HEK293 (cell line): ENCODE measurements at regions not wholly inside any gene's neighbourhood (a gene's known extent, or its start where the extent isn't known, plus 50 kb on each side); places are given as distances from the start of the nearest gene placed in this dataset.
"Not testable (repeated sequence)": the region's sequence is repeated elsewhere in the genome, so short reads cannot be mapped to it uniquely, and the experiment has no call there.

Experiments
- CTCF ChIA-PET: fragments of 350-600 bp; formaldehyde crosslinking; extraction: SDS; loops from one replicate; lab custom pipeline; 2021; ENCODE audit warnings: antibody characterized with exemption; lab: Yijun Ruan, JAX
- POLR2A ChIA-PET: fragments of 300-600 bp; formaldehyde crosslinking; extraction: SDS; loops from one replicate; lab custom pipeline; 2020; ENCODE audit warnings: antibody characterized with exemption, inconsistent platforms; lab: Yijun Ruan, JAX
- H3K27ac ChIP-seq: fragments of 200-500 bp; sonication (Bioruptor generic); 2 replicates; pipeline ENCODE4 v1.5.1; 2014; ENCODE audit warnings: low read depth, low read length, control low read depth, inconsistent platforms; ENCODE audit errors: extremely low read depth
- H3K36me3 ChIP-seq, 2 experiments: fragments of 200-500 bp in 1 of 2; sonication (Bioruptor generic) in 1 of 2; 1 replicate in 1 of 2; 2 replicates in 1 of 2; pipeline ENCODE4 v1.5.1; 2014 to 2017; ENCODE audit warnings: inconsistent platforms in 2 of 2, low read length in 2 of 2; ENCODE audit not compliant: control insufficient read depth in 2 of 2, insufficient read depth in 1 of 2
- H3K4me1 ChIP-seq: fragments of 200-500 bp; sonication (Bioruptor generic); 2 replicates; pipeline ENCODE4 v1.5.1; 2014; ENCODE audit warnings: mild to moderate bottlenecking, low read length, inconsistent platforms; ENCODE audit not compliant: control insufficient read depth, insufficient read depth
- H3K4me3 ChIP-seq: 2 replicates; pipeline ENCODE4 v1.5.1; 2011; ENCODE audit warnings: low read depth, mild to moderate bottlenecking, control low read depth, low read length, moderate library complexity
- H3K9me3 ChIP-seq: fragments of 200-500 bp; sonication (Bioruptor generic); 2 replicates; pipeline ENCODE4 v1.5.1; 2014; ENCODE audit warnings: low read depth, low read length, inconsistent platforms; ENCODE audit not compliant: control insufficient read depth, insufficient read depth
- BCL11A ChIP-seq: fragments of 450-650 bp; formaldehyde crosslinking; IDR thresholded peaks from 2 replicates; pipeline ENCODE4 v1.5.1; 2016; ENCODE audit warnings: low read depth, missing biosample characterization, missing genetic modification characterization
- GFI1B ChIP-seq: fragments of 450-650 bp; formaldehyde crosslinking; IDR thresholded peaks from 2 replicates; pipeline ENCODE4 v1.5.1; 2016; ENCODE audit warnings: missing biosample characterization, missing genetic modification characterization
- GLI4 ChIP-seq: fragments of 450-650 bp; formaldehyde crosslinking; IDR thresholded peaks from 2 replicates; pipeline ENCODE4 v1.5.1; 2016; ENCODE audit warnings: missing biosample characterization, missing genetic modification characterization
- GLIS2 ChIP-seq: fragments of 450-650 bp; formaldehyde crosslinking; IDR thresholded peaks from 2 replicates; pipeline ENCODE4 v1.5.1; 2016; ENCODE audit warnings: missing biosample characterization, missing genetic modification characterization
- KLF10 ChIP-seq: fragments of 450-650 bp; IDR thresholded peaks from 2 replicates; pipeline ENCODE4 v1.5.1; 2018; ENCODE audit warnings: missing biosample characterization, mild to moderate bottlenecking, missing genetic modification characterization
- KLF7 ChIP-seq: fragments of 450-650 bp; formaldehyde crosslinking; IDR thresholded peaks from 2 replicates; pipeline ENCODE4 v1.5.1; 2016; ENCODE audit warnings: missing biosample characterization, missing genetic modification characterization, borderline replicate concordance
- OSR2 ChIP-seq: fragments of 450-650 bp; formaldehyde crosslinking; IDR thresholded peaks from 2 replicates; pipeline ENCODE4 v1.5.1; 2016; ENCODE audit warnings: missing biosample characterization, missing genetic modification characterization
- REST ChIP-seq: fragments of 450-650 bp; formaldehyde crosslinking; IDR thresholded peaks from 2 replicates; pipeline ENCODE4 v1.5.1; 2016; ENCODE audit warnings: missing biosample characterization, missing genetic modification characterization
- SP2 ChIP-seq: fragments of 450-650 bp; formaldehyde crosslinking; IDR thresholded peaks from 2 replicates; pipeline ENCODE4 v1.5.1; 2016; ENCODE audit warnings: missing biosample characterization, missing genetic modification characterization
- WT1 ChIP-seq: fragments of 450-650 bp; formaldehyde crosslinking; IDR thresholded peaks from 2 replicates; pipeline ENCODE4 v1.5.1; 2016; ENCODE audit warnings: missing biosample characterization, missing genetic modification characterization
- YY2 ChIP-seq: fragments of 450-650 bp; formaldehyde crosslinking; IDR thresholded peaks from 2 replicates; pipeline ENCODE4 v1.5.1; 2016; ENCODE audit warnings: missing biosample characterization, missing genetic modification characterization
- ZNF16 ChIP-seq: fragments of 450-650 bp; formaldehyde crosslinking; IDR thresholded peaks from 2 replicates; pipeline ENCODE4 v1.5.1; 2016; ENCODE audit warnings: low read depth, missing biosample characterization, missing genetic modification characterization
- ZNF223 ChIP-seq: fragments of 450-650 bp; formaldehyde crosslinking; IDR thresholded peaks from 2 replicates; pipeline ENCODE4 v1.5.1; 2016; ENCODE audit warnings: missing biosample characterization, missing genetic modification characterization
- ZNF292 ChIP-seq: fragments of 450-650 bp; formaldehyde crosslinking; IDR thresholded peaks from 2 replicates; pipeline ENCODE4 v1.5.1; 2016; ENCODE audit warnings: low read depth, missing biosample characterization, missing genetic modification characterization, borderline replicate concordance
- ZNF324 ChIP-seq: fragments of 450-650 bp; formaldehyde crosslinking; IDR thresholded peaks from 2 replicates; pipeline ENCODE4 v1.5.1; 2016; ENCODE audit warnings: missing biosample characterization, missing genetic modification characterization
- ZNF501 ChIP-seq: fragments of 450-650 bp; formaldehyde crosslinking; IDR thresholded peaks from 2 replicates; pipeline ENCODE4 v1.5.1; 2016; ENCODE audit warnings: missing biosample characterization, missing genetic modification characterization
- ZNF529 ChIP-seq: fragments of 450-650 bp; formaldehyde crosslinking; IDR thresholded peaks from 2 replicates; pipeline ENCODE4 v1.5.1; 2017; ENCODE audit warnings: missing genetic modification characterization, missing biosample characterization; ENCODE audit not compliant: insufficient replicate concordance
- ZNF596 ChIP-seq: fragments of 450-650 bp; IDR thresholded peaks from 2 replicates; pipeline ENCODE4 v1.5.0; 2018; ENCODE audit warnings: missing biosample characterization, mild to moderate bottlenecking, missing genetic modification characterization, moderate library complexity
- ZNF621 ChIP-seq: fragments of 450-650 bp; formaldehyde crosslinking; IDR thresholded peaks from 2 replicates; pipeline ENCODE4 v1.5.1; 2017; ENCODE audit warnings: missing biosample characterization, missing genetic modification characterization
- ZNF624 ChIP-seq: fragments of 450-650 bp; formaldehyde crosslinking; IDR thresholded peaks from 2 replicates; pipeline ENCODE4 v1.5.1; 2017; ENCODE audit warnings: missing biosample characterization, missing genetic modification characterization
- ZNF707 ChIP-seq: fragments of 450-650 bp; formaldehyde crosslinking; IDR thresholded peaks from 2 replicates; pipeline ENCODE4 v1.5.1; 2016; ENCODE audit warnings: missing biosample characterization, missing genetic modification characterization
- ZNF776 ChIP-seq: fragments of 450-650 bp; formaldehyde crosslinking; IDR thresholded peaks from 2 replicates; pipeline ENCODE4 v1.5.0; 2017; ENCODE audit warnings: missing biosample characterization, missing genetic modification characterization, borderline replicate concordance
- ZNF791 ChIP-seq: fragments of 450-650 bp; formaldehyde crosslinking; IDR thresholded peaks from 2 replicates; pipeline ENCODE4 v1.5.1; 2016; ENCODE audit warnings: missing biosample characterization, missing genetic modification characterization
- ZNF837 ChIP-seq: fragments of 450-650 bp; formaldehyde crosslinking; IDR thresholded peaks from 2 replicates; pipeline ENCODE4 v1.5.1; 2016; ENCODE audit warnings: missing biosample characterization, missing genetic modification characterization
- TF ChIP-seq, protein P1 (sequence below): fragments of 450-650 bp; formaldehyde crosslinking; IDR thresholded peaks from 2 replicates; pipeline ENCODE4 v1.5.1; 2016; ENCODE audit warnings: missing biosample characterization, missing genetic modification characterization

DNA sequence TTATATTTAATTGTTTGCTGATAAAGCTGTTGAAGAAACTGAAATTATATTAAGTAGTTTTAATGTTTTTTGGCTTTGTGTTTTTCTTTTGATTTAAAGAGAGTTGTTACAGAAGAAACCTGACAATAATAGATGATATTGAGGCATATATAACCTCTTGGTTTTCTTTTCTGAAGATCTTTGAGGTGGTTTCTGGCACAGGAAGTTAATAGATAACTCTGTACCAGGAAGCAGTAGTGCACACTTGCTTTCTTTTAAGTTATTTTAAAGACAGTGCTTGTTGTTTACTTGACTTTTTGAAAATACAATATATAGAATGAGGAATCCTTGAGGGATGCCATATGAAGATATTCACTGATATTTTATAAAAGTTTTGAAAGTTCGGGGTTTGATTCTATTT, 209.0 kb upstream of the FBXO33 start (continued):
- TF ChIP-seq ZNF223 (tag by site-specific recombination) (no peak), ZNF621 (tag by site-specific recombination) (no peak), ZNF624 (tag by site-specific recombination) (no peak), YY2 (no peak)

- H3K9me3 ChIP-seq, POLR2A ChIA-PET, H3K4me1 ChIP-seq, H3K27ac ChIP-seq, CTCF ChIA-PET, H3K36me3 ChIP-seq, H3K4me3 ChIP-seq: not testable (repeated sequence)
Measured at GRCh38 chr14:39639009-39639408, 206.8 kb upstream of the FBXO33 start.

DNA sequence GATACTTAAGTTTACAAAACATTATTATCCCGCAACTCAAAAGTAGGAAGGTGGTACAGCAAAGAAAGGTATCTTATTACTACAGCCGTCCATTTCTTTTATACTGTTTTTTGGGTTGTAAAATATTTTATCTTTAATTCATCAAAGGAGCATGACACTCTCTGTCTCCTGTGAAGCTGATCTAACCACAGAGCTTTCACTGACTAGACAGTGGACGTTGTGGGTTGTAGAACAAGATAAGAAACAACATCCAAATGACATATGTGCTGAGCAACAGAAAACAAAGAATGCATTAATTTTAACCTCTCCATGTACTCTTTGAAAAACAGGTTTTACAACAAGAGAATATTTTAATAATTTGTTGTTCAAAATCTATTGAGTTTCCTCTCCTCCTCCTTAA, 195.9 kb upstream of the FBXO33 start:
- Histone ChIP-seq H3K4me1 (no peaks in the 10 kb centered on the region), H3K36me3 (no peaks in the 10 kb centered on the region), H3K9me3 (no peaks in the 10 kb centered on the region), H3K27ac (no peak overlapping the region), H3K4me3 (no peak overlapping the region)
- POLR2A ChIA-PET = no interaction called here
- CTCF ChIA-PET = no interaction called here
- no peak for TF ChIP-seq SP2
- no peak for TF ChIP-seq ZNF292 (tag by site-specific recombination)
- no peak for TF ChIP-seq YY2
- no peak for TF ChIP-seq ZNF837 (tag by site-specific recombination)
- no peak for TF ChIP-seq GLIS2 (tag by site-specific recombination)
- TF ChIP-seq WT1 (tag by site-specific recombination) = no peak
- no peak for TF ChIP-seq KLF10 (tag by site-specific recombination)

- Histone ChIP-seq H3K36me3 (no peaks in the 10 kb centered on the region), H3K27ac (no peak overlapping the region), H3K4me3 (no peak overlapping the region), H3K9me3 (no peaks in the 10 kb centered on the region), H3K4me1 (no peaks in the 10 kb centered on the region)
- POLR2A ChIA-PET = no interaction called here
- CTCF ChIA-PET = no interaction called here
- TF ChIP-seq GLI4 (tag by site-specific recombination) (no peak), ZNF16 (tag by site-specific recombination) (no peak), ZNF791 (no peak), ZNF529 (tag by site-specific recombination) (no peak), OSR2 (tag by site-specific recombination) (no peak), GFI1B (tag by site-specific recombination) (no peak), REST (no peak), ZNF324 (tag by site-specific recombination) (no peak), BCL11A (tag by site-specific recombination) (no peak), ZNF596 (tag by site-specific recombination) (no peak), KLF7 (tag by site-specific recombination) (no peak), ZNF707 (no peak), ZNF776 (tag by site-specific recombination) (no peak), ZNF501 (tag by site-specific recombination) (no peak)
- TF ChIP-seq, protein P1, sequence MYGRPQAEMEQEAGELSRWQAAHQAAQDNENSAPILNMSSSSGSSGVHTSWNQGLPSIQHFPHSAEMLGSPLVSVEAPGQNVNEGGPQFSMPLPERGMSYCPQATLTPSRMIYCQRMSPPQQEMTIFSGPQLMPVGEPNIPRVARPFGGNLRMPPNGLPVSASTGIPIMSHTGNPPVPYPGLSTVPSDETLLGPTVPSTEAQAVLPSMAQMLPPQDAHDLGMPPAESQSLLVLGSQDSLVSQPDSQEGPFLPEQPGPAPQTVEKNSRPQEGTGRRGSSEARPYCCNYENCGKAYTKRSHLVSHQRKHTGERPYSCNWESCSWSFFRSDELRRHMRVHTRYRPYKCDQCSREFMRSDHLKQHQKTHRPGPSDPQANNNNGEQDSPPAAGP (tag by site-specific recombination) = no peak
Measured at GRCh38 chr14:39626589-39627576, 194.7 kb upstream of the FBXO33 start.
